Left colon (tissue), 2 donors: ENCODE measurements at regions not wholly inside any gene's neighbourhood (a gene's known extent, or its start where the extent isn't known, plus 50 kb on each side); places are given as distances from the start of the nearest gene placed in this dataset.
"Not testable (repeated sequence)": the region's sequence is repeated elsewhere in the genome, so short reads cannot be mapped to it uniquely, and the experiment has no call there.

ENCODE experiments used
- ATAC-seq: fragments of 200-7000 bp; cut with Tn5 transposase; one replicate; pipeline ENCODE4 v1.9.1; 2020; ENCODE audit warnings: mild to moderate bottlenecking, moderate library complexity
- DNase-seq, 2 donors: peaks; one replicate each; pipeline ENCODE4 v3.0.0-alpha.2; 2020
- intact Hi-C, 2 donors: fragments of 100-400 bp; cut with DNase I in 1 of 2; cut with micrococcal nuclease in 1 of 2; formaldehyde crosslinking; loops; one replicate each; pipeline versions ENCODE4 v1.11.2 to v1.14.0; 2022; cut with DNase I, micrococcal nuclease
- microRNA-seq, 2 donors: library from miRNA; unstranded; fragments of <30 nt; microRNA quantifications; one replicate each; pipeline versions ENCODE4 v1.1.0 to v1.2.0, GENCODE V29; 2020
- donor health status: DM: no; HTN: no; CAD: no.
- donor health status: DM: yes; HTN: yes; CAD: no.

DNA sequence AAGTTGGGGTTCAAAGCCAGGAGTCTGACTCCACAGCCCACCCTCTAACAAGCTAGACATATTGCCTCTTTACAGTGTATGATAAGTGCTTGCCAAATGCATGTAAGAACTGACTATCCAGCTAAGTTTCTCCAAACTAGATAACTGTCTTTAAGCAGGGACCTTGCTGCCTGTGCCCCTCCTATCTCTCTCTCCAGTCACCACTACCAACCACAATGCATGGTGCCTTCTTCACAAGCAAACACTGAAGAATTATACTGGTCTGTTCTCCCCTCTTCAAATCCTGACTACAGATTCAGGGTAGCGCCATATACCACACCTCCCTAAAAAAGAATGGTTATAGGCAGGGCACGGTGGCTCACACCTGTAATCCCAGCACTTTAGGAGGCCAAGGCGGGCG is 55.3 kb upstream of the WIPF3 start:
- ATAC-seq, DNase-seq: not testable (repeated sequence)
- intact Hi-C loops: loop anchor here in 1 of 2 donors (10.0 kb wide), 1 partner anchor 164 kb away; no protein-coding TSS in a partner anchor

GRCh38 chr7:29754874-29755490 is 51.3 kb upstream of the WIPF3 start:
- DNase-seq (no peak), ATAC-seq (no peak)
- intact Hi-C loops: loop anchor here in 1 of 2 donors (10.0 kb wide), 1 partner anchor 160 kb away; no protein-coding TSS in a partner anchor

Small RNAs in the stretch of these regions (microRNA-seq; reads per million reads assigned to microRNA genes)
- 3.2 to 16.3 reads per million in 2 donors for gene MIR550A3
